ENCODE measurements at regions not wholly inside any gene's neighbourhood (a gene's known extent, or its start where the extent isn't known, plus 50 kb on each side); places are given as distances from the start of the nearest gene placed in this dataset.
"Not testable (repeated sequence)": the region's sequence is repeated elsewhere in the genome, so short reads cannot be mapped to it uniquely, and the experiment has no call there.

DNA sequence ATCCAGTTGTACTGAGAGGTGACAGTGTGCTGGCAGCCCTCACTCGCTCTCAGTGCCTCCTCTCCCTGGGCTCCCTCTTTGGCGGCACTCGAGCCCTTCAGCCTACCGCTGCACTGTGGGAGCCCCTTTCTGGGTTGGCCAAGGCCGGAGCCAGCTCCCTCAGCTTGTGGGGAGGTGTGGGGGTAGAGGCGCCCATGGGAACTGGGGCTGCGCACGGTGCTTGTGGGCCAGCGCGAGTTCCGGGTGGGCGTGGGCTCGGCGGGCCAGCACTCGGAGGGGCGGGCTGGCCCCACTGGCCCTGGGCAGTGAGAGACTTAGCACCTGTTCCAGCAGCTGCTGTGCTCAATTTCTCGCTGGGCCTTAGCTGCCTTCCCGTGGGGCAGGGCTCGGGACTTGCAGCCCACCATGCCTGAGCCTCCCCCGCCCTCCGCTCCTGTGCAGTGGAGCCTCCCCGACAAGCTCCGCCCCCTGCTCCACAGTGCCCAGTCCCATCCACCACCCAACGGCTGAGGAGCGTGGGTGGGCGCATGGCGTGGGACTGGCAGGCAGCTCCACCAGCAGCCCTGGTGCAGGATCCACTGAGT, 342.2 kb upstream of the ZNF608 start:
- H3K4me2 ChIP-seq, result no peak overlapping the region
- H3K4me1 ChIP-seq, result no peaks in the 10 kb centered on the region
- H3K27ac ChIP-seq, result no peak overlapping the region
- DNase-seq (ENCODE audit: low read depth in 1 of 2, low spot score in 1 of 2) (no peak), ATAC-seq (no peak), FAIRE-seq (no peak)
- ChIA-PET CTCF (no interaction called here), POLR2A (no interaction called here)
- TF ChIP-seq CHD4 (IDR thresholded peaks at IDR 0.05; ENCODE audit: borderline replicate concordance) (no peak), EP300 (IDR thresholded peaks at IDR 0.05) (no peak), BHLHE40 (IDR thresholded peaks at IDR 0.05; ENCODE audit: low read depth, low read length) (no peak), EHF (CRISPR knock-in tag; IDR thresholded peaks at IDR 0.05) (no peak), NR3C1 (IDR thresholded peaks at IDR 0.05) (no peak), ELK1 (IDR thresholded peaks at IDR 0.05; ENCODE audit: low read depth, low read length) (no peak), KDM5A (IDR thresholded peaks at IDR 0.05) (no peak), HOXB13 (CRISPR knock-in tag; IDR thresholded peaks at IDR 0.05; ENCODE audit: low read depth) (no peak), MAFK (IDR thresholded peaks at IDR 0.05; ENCODE audit: partially characterized antibody) (no peak)
- TF ChIP-seq, protein P1, sequence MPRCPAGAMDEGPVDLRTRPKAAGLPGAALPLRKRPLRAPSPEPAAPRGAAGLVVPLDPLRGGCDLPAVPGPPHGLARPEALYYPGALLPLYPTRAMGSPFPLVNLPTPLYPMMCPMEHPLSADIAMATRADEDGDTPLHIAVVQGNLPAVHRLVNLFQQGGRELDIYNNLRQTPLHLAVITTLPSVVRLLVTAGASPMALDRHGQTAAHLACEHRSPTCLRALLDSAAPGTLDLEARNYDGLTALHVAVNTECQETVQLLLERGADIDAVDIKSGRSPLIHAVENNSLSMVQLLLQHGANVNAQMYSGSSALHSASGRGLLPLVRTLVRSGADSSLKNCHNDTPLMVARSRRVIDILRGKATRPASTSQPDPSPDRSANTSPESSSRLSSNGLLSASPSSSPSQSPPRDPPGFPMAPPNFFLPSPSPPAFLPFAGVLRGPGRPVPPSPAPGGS (IDR thresholded peaks at IDR 0.05), result no peak
- TF ChIP-seq, protein P2, sequence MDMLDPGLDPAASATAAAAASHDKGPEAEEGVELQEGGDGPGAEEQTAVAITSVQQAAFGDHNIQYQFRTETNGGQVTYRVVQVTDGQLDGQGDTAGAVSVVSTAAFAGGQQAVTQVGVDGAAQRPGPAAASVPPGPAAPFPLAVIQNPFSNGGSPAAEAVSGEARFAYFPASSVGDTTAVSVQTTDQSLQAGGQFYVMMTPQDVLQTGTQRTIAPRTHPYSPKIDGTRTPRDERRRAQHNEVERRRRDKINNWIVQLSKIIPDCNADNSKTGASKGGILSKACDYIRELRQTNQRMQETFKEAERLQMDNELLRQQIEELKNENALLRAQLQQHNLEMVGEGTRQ (IDR thresholded peaks at IDR 0.05), result no peak
- WGBS (ENCODE audit: missing lambda C conversion rate), result 97% methylated on average over 9 of the region's 27 CpGs
- H3K9me3 ChIP-seq, result no peaks in the 10 kb centered on the region; the same call in 2 of the 3 replicates
- no peak overlapping the region for H3K4me3 ChIP-seq

- H3K9me3 ChIP-seq; H3K4me1 ChIP-seq; FAIRE-seq; POLR2A ChIA-PET; H3K4me2 ChIP-seq; DNase-seq (ENCODE audit: low read depth in 1 of 2, low spot score in 1 of 2); ATAC-seq; H3K4me3 ChIP-seq; H3K27ac ChIP-seq; CTCF ChIA-PET: not testable (repeated sequence)
- 59% methylated on average over 3 of the region's 3 CpGs for WGBS (ENCODE audit: missing lambda C conversion rate)
Measured at GRCh38 chr5:125092138-125092537, 345.7 kb upstream of the ZNF608 start.

GRCh38 chr5:125093776-125094175, 347.3 kb upstream of the ZNF608 start:
- Histone ChIP-seq H3K9me3 (no peaks in the 10 kb centered on the region; the same call in 1 of the 3 replicates), H3K27ac (no peak overlapping the region), H3K4me2 (no peak overlapping the region), H3K4me1 (no peaks in the 10 kb centered on the region), H3K4me3 (no peak overlapping the region)
- CTCF ChIA-PET, result interaction anchor here (1.7 kb wide), 1 partner anchor 13 kb away, joined by 6 read pairs; no protein-coding TSS in a partner anchor
- no peak for ATAC-seq
- DNase-seq (ENCODE audit: low read depth in 1 of 2, low spot score in 1 of 2), result peak; percentile 2 to 12
- TF ChIP-seq, protein P3, sequence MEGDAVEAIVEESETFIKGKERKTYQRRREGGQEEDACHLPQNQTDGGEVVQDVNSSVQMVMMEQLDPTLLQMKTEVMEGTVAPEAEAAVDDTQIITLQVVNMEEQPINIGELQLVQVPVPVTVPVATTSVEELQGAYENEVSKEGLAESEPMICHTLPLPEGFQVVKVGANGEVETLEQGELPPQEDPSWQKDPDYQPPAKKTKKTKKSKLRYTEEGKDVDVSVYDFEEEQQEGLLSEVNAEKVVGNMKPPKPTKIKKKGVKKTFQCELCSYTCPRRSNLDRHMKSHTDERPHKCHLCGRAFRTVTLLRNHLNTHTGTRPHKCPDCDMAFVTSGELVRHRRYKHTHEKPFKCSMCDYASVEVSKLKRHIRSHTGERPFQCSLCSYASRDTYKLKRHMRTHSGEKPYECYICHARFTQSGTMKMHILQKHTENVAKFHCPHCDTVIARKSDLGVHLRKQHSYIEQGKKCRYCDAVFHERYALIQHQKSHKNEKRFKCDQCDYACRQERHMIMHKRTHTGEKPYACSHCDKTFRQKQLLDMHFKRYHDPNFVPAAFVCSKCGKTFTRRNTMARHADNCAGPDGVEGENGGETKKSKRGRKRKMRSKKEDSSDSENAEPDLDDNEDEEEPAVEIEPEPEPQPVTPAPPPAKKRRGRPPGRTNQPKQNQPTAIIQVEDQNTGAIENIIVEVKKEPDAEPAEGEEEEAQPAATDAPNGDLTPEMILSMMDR (IDR thresholded peaks at IDR 0.05), result no peak
- TF ChIP-seq RARB (CRISPR knock-in tag; IDR thresholded peaks at IDR 0.05) (no peak), EHMT2 (IDR thresholded peaks at IDR 0.05; ENCODE audit: low read depth) (no peak), CHD4 (IDR thresholded peaks at IDR 0.05; ENCODE audit: borderline replicate concordance) (no peak), HES2 (IDR thresholded peaks at IDR 0.05) (no peak), FOSB (CRISPR knock-in tag; IDR thresholded peaks at IDR 0.05) (no peak), HOXA7 (CRISPR knock-in tag; IDR thresholded peaks at IDR 0.05) (no peak), HOXB13 (CRISPR knock-in tag; IDR thresholded peaks at IDR 0.05; ENCODE audit: low read depth) (no peak), RCOR1 (IDR thresholded peaks at IDR 0.05; ENCODE audit: low read depth, low read length) (no peak), ZSCAN20 (CRISPR knock-in tag; IDR thresholded peaks at IDR 0.05) (no peak), NPAS2 (CRISPR knock-in tag; IDR thresholded peaks at IDR 0.05; ENCODE audit: borderline replicate concordance) (no peak), EP300 (IDR thresholded peaks at IDR 0.05) (no peak), KDM1A (IDR thresholded peaks at IDR 0.05; ENCODE audit: low read depth) (no peak), RFX5 (IDR thresholded peaks at IDR 0.05) (no peak), SREBF2 (IDR thresholded peaks at IDR 0.05) (no peak), KDM5A (IDR thresholded peaks at IDR 0.05) (no peak), NFE2L2 (conservative IDR thresholded peaks at IDR 0.05; ENCODE audit: low read length) (no peak), GATA3 (IDR thresholded peaks at IDR 0.05; ENCODE audit: borderline replicate concordance) (no peak), FOSL2 (IDR thresholded peaks at IDR 0.05) (no peak), FOSL2 (CRISPR knock-in tag; IDR thresholded peaks at IDR 0.05) (no peak)
- TF ChIP-seq, protein P4, sequence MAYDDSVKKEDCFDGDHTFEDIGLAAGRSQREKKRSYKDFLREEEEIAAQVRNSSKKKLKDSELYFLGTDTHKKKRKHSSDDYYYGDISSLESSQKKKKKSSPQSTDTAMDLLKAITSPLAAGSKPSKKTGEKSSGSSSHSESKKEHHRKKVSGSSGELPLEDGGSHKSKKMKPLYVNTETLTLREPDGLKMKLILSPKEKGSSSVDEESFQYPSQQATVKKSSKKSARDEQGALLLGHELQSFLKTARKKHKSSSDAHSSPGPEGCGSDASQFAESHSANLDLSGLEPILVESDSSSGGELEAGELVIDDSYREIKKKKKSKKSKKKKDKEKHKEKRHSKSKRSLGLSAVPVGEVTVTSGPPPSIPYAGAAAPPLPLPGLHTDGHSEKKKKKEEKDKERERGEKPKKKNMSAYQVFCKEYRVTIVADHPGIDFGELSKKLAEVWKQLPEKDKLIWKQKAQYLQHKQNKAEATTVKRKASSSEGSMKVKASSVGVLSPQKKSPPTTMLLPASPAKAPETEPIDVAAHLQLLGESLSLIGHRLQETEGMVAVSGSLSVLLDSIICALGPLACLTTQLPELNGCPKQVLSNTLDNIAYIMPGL (CRISPR knock-in tag; IDR thresholded peaks at IDR 0.05; ENCODE audit: borderline replicate concordance), result no peak
- POLR2A ChIA-PET, result no interaction called here
- 24% methylated on average over 3 of the region's 3 CpGs for WGBS (ENCODE audit: missing lambda C conversion rate)
- FAIRE-seq, result no peak
